ENCODE measurements at regions not wholly inside any gene's neighbourhood (a gene's known extent, or its start where the extent isn't known, plus 50 kb on each side); places are given as distances from the start of the nearest gene placed in this dataset.
"Not testable (repeated sequence)": the region's sequence is repeated elsewhere in the genome, so short reads cannot be mapped to it uniquely, and the experiment has no call there.

DNA sequence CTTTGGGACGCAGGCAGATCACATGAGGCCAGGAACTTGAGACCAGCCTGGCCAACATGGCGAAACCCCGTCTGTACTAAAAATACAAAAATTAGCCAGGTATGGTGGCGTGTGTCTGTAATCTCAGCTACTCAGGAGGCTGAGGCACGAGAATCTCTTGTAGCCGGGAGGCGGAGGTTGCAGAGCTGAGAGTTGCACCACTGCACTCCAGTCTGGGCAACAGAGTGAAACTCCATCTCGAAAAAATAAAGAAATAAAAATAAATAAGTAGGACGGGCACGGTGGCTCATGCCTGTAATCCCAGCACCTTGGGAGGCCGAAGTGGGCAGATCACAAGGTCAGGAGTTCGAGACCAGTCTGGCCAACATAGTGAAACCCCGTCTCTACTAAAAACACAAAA lies 58.2 kb upstream of the CACUL1 start:
- intact Hi-C loops (cut with micrococcal nuclease); H3K4me1 ChIP-seq (ENCODE audit: control insufficient read depth in 1 of 2, insufficient read depth in 2 of 2, low read length in 2 of 2); POLR2A ChIA-PET; H3K36me3 ChIP-seq (ENCODE audit: control insufficient read depth in 1 of 2, insufficient read depth in 2 of 2, low read length in 2 of 2); H4K20me1 ChIP-seq (ENCODE audit: insufficient read depth); H2AFZ ChIP-seq (ENCODE audit: low read depth, low read length, poor library complexity, severe bottlenecking); H3K79me2 ChIP-seq (ENCODE audit: insufficient read depth, low read length); ATAC-seq; H3K9ac ChIP-seq (ENCODE audit: low read length); H3K27ac ChIP-seq (ENCODE audit: low read depth, low read length); H3K4me2 ChIP-seq (ENCODE audit: low read length); H3K9me2 ChIP-seq (ENCODE audit: insufficient read depth); BruUV-seq (replicated peaks); H3K4me3 ChIP-seq (replicated peaks in 1 of 2; ENCODE audit: low read depth in 1 of 2, low read length in 2 of 2); RAD21 ChIA-PET (ENCODE audit: low non-redundant PET in 1 of 2, low total read pairs in 2 of 2, uncharacterized antibody in 2 of 2, unreplicated experiment in 2 of 2); H3K27me3 ChIP-seq (ENCODE audit: insufficient read depth, low read length); DNase-seq (ENCODE audit: low read depth, low spot score); H3K9me3 ChIP-seq (ENCODE audit: control insufficient read depth in 1 of 2, insufficient read depth in 1 of 2, low read depth in 1 of 2, low read length in 2 of 2); CTCF ChIA-PET: not testable (repeated sequence)

GRCh38 chr10:118816471-118817168 lies 61.9 kb upstream of the CACUL1 start:
- H3K36me3 ChIP-seq (ENCODE audit: control insufficient read depth in 1 of 2, insufficient read depth in 2 of 2, low read length in 2 of 2): no peaks in the 10 kb centered on the region

More at GRCh38 chr10:118816471-118817168, 61.9 kb upstream of the CACUL1 start:
- no peak overlapping the region for H3K4me2 ChIP-seq (ENCODE audit: low read length)
- H3K9ac ChIP-seq (ENCODE audit: low read length): no peak overlapping the region
- ChIA-PET CTCF (no interaction called here), POLR2A (no interaction called here), RAD21 (ENCODE audit: low non-redundant PET in 1 of 2, low total read pairs in 2 of 2, uncharacterized antibody in 2 of 2, unreplicated experiment in 2 of 2) (no interaction called here)
- H3K4me3 ChIP-seq (replicated peaks in 1 of 2; ENCODE audit: low read depth in 1 of 2, low read length in 2 of 2): no peak overlapping the region
- ATAC-seq (no peak), DNase-seq (ENCODE audit: low read depth, low spot score) (no peak)
- no peak overlapping the region for H2AFZ ChIP-seq (ENCODE audit: low read depth, low read length, poor library complexity, severe bottlenecking)
- no peaks in the 10 kb centered on the region for H3K4me1 ChIP-seq (ENCODE audit: control insufficient read depth in 1 of 2, insufficient read depth in 2 of 2, low read length in 2 of 2)
- H3K27ac ChIP-seq (ENCODE audit: low read depth, low read length): no peak overlapping the region
- H3K79me2 ChIP-seq (ENCODE audit: insufficient read depth, low read length): no peaks in the 10 kb centered on the region
- no peaks in the 10 kb centered on the region for H3K9me3 ChIP-seq (ENCODE audit: control insufficient read depth in 1 of 2, insufficient read depth in 1 of 2, low read depth in 1 of 2, low read length in 2 of 2)
- no peaks in the 10 kb centered on the region for H3K27me3 ChIP-seq (ENCODE audit: insufficient read depth, low read length)
- no peaks in the 10 kb centered on the region for H4K20me1 ChIP-seq (ENCODE audit: insufficient read depth)
- TF ChIP-seq, protein P1, sequence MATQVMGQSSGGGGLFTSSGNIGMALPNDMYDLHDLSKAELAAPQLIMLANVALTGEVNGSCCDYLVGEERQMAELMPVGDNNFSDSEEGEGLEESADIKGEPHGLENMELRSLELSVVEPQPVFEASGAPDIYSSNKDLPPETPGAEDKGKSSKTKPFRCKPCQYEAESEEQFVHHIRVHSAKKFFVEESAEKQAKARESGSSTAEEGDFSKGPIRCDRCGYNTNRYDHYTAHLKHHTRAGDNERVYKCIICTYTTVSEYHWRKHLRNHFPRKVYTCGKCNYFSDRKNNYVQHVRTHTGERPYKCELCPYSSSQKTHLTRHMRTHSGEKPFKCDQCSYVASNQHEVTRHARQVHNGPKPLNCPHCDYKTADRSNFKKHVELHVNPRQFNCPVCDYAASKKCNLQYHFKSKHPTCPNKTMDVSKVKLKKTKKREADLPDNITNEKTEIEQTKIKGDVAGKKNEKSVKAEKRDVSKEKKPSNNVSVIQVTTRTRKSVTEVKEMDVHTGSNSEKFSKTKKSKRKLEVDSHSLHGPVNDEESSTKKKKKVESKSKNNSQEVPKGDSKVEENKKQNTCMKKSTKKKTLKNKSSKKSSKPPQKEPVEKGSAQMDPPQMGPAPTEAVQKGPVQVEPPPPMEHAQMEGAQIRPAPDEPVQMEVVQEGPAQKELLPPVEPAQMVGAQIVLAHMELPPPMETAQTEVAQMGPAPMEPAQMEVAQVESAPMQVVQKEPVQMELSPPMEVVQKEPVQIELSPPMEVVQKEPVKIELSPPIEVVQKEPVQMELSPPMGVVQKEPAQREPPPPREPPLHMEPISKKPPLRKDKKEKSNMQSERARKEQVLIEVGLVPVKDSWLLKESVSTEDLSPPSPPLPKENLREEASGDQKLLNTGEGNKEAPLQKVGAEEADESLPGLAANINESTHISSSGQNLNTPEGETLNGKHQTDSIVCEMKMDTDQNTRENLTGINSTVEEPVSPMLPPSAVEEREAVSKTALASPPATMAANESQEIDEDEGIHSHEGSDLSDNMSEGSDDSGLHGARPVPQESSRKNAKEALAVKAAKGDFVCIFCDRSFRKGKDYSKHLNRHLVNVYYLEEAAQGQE (IDR thresholded peaks at IDR 0.05; ENCODE audit: low read depth): no peak
- no peak for TF ChIP-seq CEBPB (IDR thresholded peaks at IDR 0.05; ENCODE audit: low read depth)
- TF ChIP-seq ELF1 (IDR thresholded peaks at IDR 0.05; ENCODE audit: borderline replicate concordance, low read depth): no peak
- TF ChIP-seq EZH2phosphoT487 (IDR thresholded peaks at IDR 0.05; ENCODE audit: borderline replicate concordance): no peak
- no peak for TF ChIP-seq POLR2AphosphoS5 (IDR thresholded peaks at IDR 0.05; ENCODE audit: low read depth, low read length)
- TF ChIP-seq RAD21 (IDR thresholded peaks at IDR 0.05; ENCODE audit: low read depth): no peak
- TF ChIP-seq TCF7L2 (IDR thresholded peaks at IDR 0.05; ENCODE audit: borderline replicate concordance, extremely low read depth, insufficient read depth, insufficient read length): no peak
- no peak for TF ChIP-seq ATF3 (IDR thresholded peaks at IDR 0.05)
- TF ChIP-seq SRF (IDR thresholded peaks at IDR 0.05; ENCODE audit: low read depth): no peak
- TF ChIP-seq SP1 (IDR thresholded peaks at IDR 0.05; ENCODE audit: low read depth): no peak
- TF ChIP-seq YY1 (IDR thresholded peaks at IDR 0.05; ENCODE audit: extremely low read depth, insufficient replicate concordance, low read depth, low read length): no peak
- TF ChIP-seq JUND (IDR thresholded peaks at IDR 0.05): no peak
- no peak for TF ChIP-seq SIN3A (IDR thresholded peaks at IDR 0.05; ENCODE audit: low read depth)
- TF ChIP-seq FOSL1 (IDR thresholded peaks at IDR 0.05; ENCODE audit: low read depth): no peak
- TF ChIP-seq ZFX (IDR thresholded peaks at IDR 0.05): no peak
- no peak for TF ChIP-seq CBX3 (IDR thresholded peaks at IDR 0.05; ENCODE audit: low read depth)
- TF ChIP-seq, protein P2, sequence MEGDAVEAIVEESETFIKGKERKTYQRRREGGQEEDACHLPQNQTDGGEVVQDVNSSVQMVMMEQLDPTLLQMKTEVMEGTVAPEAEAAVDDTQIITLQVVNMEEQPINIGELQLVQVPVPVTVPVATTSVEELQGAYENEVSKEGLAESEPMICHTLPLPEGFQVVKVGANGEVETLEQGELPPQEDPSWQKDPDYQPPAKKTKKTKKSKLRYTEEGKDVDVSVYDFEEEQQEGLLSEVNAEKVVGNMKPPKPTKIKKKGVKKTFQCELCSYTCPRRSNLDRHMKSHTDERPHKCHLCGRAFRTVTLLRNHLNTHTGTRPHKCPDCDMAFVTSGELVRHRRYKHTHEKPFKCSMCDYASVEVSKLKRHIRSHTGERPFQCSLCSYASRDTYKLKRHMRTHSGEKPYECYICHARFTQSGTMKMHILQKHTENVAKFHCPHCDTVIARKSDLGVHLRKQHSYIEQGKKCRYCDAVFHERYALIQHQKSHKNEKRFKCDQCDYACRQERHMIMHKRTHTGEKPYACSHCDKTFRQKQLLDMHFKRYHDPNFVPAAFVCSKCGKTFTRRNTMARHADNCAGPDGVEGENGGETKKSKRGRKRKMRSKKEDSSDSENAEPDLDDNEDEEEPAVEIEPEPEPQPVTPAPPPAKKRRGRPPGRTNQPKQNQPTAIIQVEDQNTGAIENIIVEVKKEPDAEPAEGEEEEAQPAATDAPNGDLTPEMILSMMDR (IDR thresholded peaks at IDR 0.05 in 2 of 3, conservative IDR thresholded peaks at IDR 0.05 in 1 of 3; ENCODE audit: borderline replicate concordance in 1 of 3, insufficient read depth in 1 of 3, low read depth in 2 of 3, low read length in 2 of 3): no peak
- no TSS peak for BruUV-seq (replicated peaks)
- intact Hi-C loops (cut with micrococcal nuclease): no loop called here
- no peaks in the 10 kb centered on the region for H3K9me2 ChIP-seq (ENCODE audit: insufficient read depth)

Measured in HCT116 (cell line).